IMR-90 (cell line): ENCODE measurements at regions not wholly inside any gene's neighbourhood (a gene's known extent, or its start where the extent isn't known, plus 50 kb on each side); places are given as distances from the start of the nearest gene placed in this dataset.

Experiments
- ATAC-seq: fragments of 200-7000 bp; cut with Tn5 transposase; 2 replicates; pipeline ENCODE4 v1.9.1; 2020; ENCODE audit warnings: low read depth, mild to moderate bottlenecking, moderate library complexity
- BruUV-seq: library from RNA; stranded (reverse); fragments of 400-500 nt; replicated peaks from 2 replicates; lab custom pipeline; 2021; lab: Mats Ljungman, UMichigan
- CTCF ChIA-PET: fragments of 300-600 bp; formaldehyde crosslinking; extraction: SDS; loops from one replicate; lab custom pipeline; 2021; ENCODE audit warnings: antibody characterized with exemption; lab: Yijun Ruan, JAX
- POLR2A ChIA-PET: fragments of 300-600 bp; sonication (Branson Sonifier 250); formaldehyde crosslinking; loops from one replicate; lab custom pipeline; 2022; ENCODE audit warnings: antibody characterized with exemption; ENCODE audit not compliant: unreplicated experiment; lab: Charles Lee
- DNase-seq: peaks from one replicate; pipeline ENCODE4 v3.0.0; 2013
- H2AFZ ChIP-seq: replicated peaks from 2 replicates; pipeline ENCODE3; 2013; ENCODE audit warnings: low read length, mild to moderate bottlenecking; ENCODE audit not compliant: poor library complexity
- H2AK5ac ChIP-seq: 2 replicates; pipeline ENCODE4 v1.6.1; 2013; ENCODE audit warnings: low read depth, low read length, inconsistent platforms
- H2AK9ac ChIP-seq: replicated peaks from 2 replicates; pipeline ENCODE3; 2013; ENCODE audit warnings: mild to moderate bottlenecking, low read depth, low read length, moderate library complexity; ENCODE audit not compliant: poor library complexity
- H2BK120ac ChIP-seq: 2 replicates; pipeline ENCODE4 v1.6.1; 2013; ENCODE audit warnings: low read depth, low read length, inconsistent platforms
- H2BK15ac ChIP-seq: 3 replicates; pipeline ENCODE4 v1.6.1; 2013; ENCODE audit warnings: low read depth, low read length, inconsistent platforms
- H2BK20ac ChIP-seq: 2 replicates; pipeline ENCODE4 v1.6.1; 2013; ENCODE audit warnings: low read depth, mild to moderate bottlenecking, inconsistent platforms, low read length, moderate library complexity
- H2BK5ac ChIP-seq: 2 replicates; pipeline ENCODE4 v1.6.1; 2013; ENCODE audit warnings: mild to moderate bottlenecking, low read depth, low read length, inconsistent platforms; ENCODE audit not compliant: poor library complexity, severe bottlenecking
- H3K14ac ChIP-seq: replicated peaks from 2 replicates; pipeline ENCODE4 v1.6.1; 2013; ENCODE audit warnings: low read depth, low read length, inconsistent platforms
- H3K18ac ChIP-seq: 2 replicates; pipeline ENCODE4 v1.6.1; 2013; ENCODE audit warnings: low read depth, low read length, control low read depth
- H3K23ac ChIP-seq: 2 replicates; pipeline ENCODE4 v1.6.1; 2013; ENCODE audit warnings: low read depth, low read length, inconsistent platforms
- H3K27ac ChIP-seq: 2 replicates; pipeline ENCODE4 v1.5.1; 2013; ENCODE audit warnings: mild to moderate bottlenecking, control low read depth, low read length; ENCODE audit not compliant: insufficient read depth
- H3K27me3 ChIP-seq: 2 replicates; pipeline ENCODE4 v1.6.1; 2013; ENCODE audit warnings: low read length; ENCODE audit not compliant: control insufficient read depth, insufficient read depth
- H3K36me3 ChIP-seq: 2 replicates; pipeline ENCODE4 v1.6.1; 2013; ENCODE audit warnings: low read length, mixed read lengths; ENCODE audit not compliant: control insufficient read depth, insufficient read depth
- H3K4ac ChIP-seq: 2 replicates; pipeline ENCODE4 v1.6.1; 2013; ENCODE audit warnings: low read depth, low read length, inconsistent platforms
- H3K4me1 ChIP-seq: 2 replicates; pipeline ENCODE4 v1.6.1; 2013; ENCODE audit warnings: low read length, mixed read lengths; ENCODE audit not compliant: control insufficient read depth, insufficient read depth
- H3K4me2 ChIP-seq: 2 replicates; pipeline ENCODE4 v1.6.1; 2013; ENCODE audit warnings: low read depth, mild to moderate bottlenecking, control low read depth, low read length, moderate library complexity
- H3K4me3 ChIP-seq: 2 replicates; pipeline ENCODE4 v1.5.1; 2013; ENCODE audit warnings: low read depth, mild to moderate bottlenecking, control low read depth, low read length, moderate library complexity; ENCODE audit not compliant: insufficient read depth
- H3K56ac ChIP-seq: 2 replicates; pipeline ENCODE4 v1.6.1; 2013; ENCODE audit warnings: low read length, inconsistent platforms; ENCODE audit not compliant: insufficient read depth; ENCODE audit errors: extremely low read depth
- H3K79me1 ChIP-seq, 2 experiments: 2 replicates each; pipeline ENCODE4 v1.6.1; 2013; ENCODE audit warnings: low read length in 2 of 2, inconsistent platforms in 1 of 2, low read depth in 1 of 2
- H3K9ac ChIP-seq: 2 replicates; pipeline ENCODE4 v1.6.1; 2013; ENCODE audit warnings: low read depth, low read length, control low read depth
- H3K9me1 ChIP-seq: 2 replicates; pipeline ENCODE4 v1.6.1; 2013; ENCODE audit warnings: low read length, inconsistent platforms; ENCODE audit not compliant: insufficient read depth
- H3K9me3 ChIP-seq: 2 replicates; pipeline ENCODE4 v1.6.1; 2013; ENCODE audit warnings: low read length; ENCODE audit not compliant: control insufficient read depth, insufficient read depth
- H4K20me1 ChIP-seq: 2 replicates; pipeline ENCODE4 v1.6.1; 2013; ENCODE audit warnings: low read length, inconsistent platforms; ENCODE audit not compliant: insufficient read depth
- H4K5ac ChIP-seq: 2 replicates; pipeline ENCODE4 v1.6.1; 2013; ENCODE audit warnings: mild to moderate bottlenecking, low read depth, low read length, control low read depth
- H4K8ac ChIP-seq, 2 experiments: 2 replicates each; pipeline ENCODE4 v1.6.1; 2013; ENCODE audit warnings: low read depth in 2 of 2, low read length in 2 of 2, control low read depth in 1 of 2, inconsistent platforms in 1 of 2
- H4K91ac ChIP-seq: 2 replicates; pipeline ENCODE4 v1.6.1; 2013; ENCODE audit warnings: low read depth, low read length, inconsistent platforms; ENCODE audit not compliant: insufficient read depth
- BHLHE40 ChIP-seq: fragments of 150-350 bp; IDR thresholded peaks from 2 replicates; pipeline ENCODE4 v1.6.1; 2016; ENCODE audit warnings: mild to moderate bottlenecking, low read depth, low read length
- CEBPB ChIP-seq: IDR thresholded peaks from 2 replicates; pipeline ENCODE4 v1.6.1; 2012; ENCODE audit warnings: low read depth, low read length, improper control_type of control experiment
- CHD1 ChIP-seq: IDR thresholded peaks from 2 replicates; pipeline ENCODE4 v1.6.1; 2012; ENCODE audit warnings: low read depth, low read length, improper control_type of control experiment
- CTCF ChIP-seq: conservative IDR thresholded peaks from 2 replicates; pipeline ENCODE4 v1.5.1; 2012; ENCODE audit warnings: mild to moderate bottlenecking, low read depth, low read length, improper control_type of control experiment
- ELK1 ChIP-seq: fragments of 150-350 bp; IDR thresholded peaks from 2 replicates; pipeline ENCODE4 v1.6.1; 2016; ENCODE audit warnings: low read depth, mild to moderate bottlenecking, low read length, moderate library complexity, borderline replicate concordance
- FOS ChIP-seq: fragments of 150-350 bp; IDR thresholded peaks from 2 replicates; pipeline ENCODE4 v1.6.1; 2016; ENCODE audit warnings: low read depth, low read length
- MAFK ChIP-seq: IDR thresholded peaks from 2 replicates; pipeline ENCODE4 v1.6.1; 2012; ENCODE audit warnings: low read depth, low read length, improper control_type of control experiment
- MAZ ChIP-seq: IDR thresholded peaks from 2 replicates; pipeline ENCODE4 v1.6.1; 2012; ENCODE audit warnings: low read depth, mild to moderate bottlenecking, low read length, improper control_type of control experiment, moderate library complexity, borderline replicate concordance
- MXI1 ChIP-seq: IDR thresholded peaks from 2 replicates; pipeline ENCODE4 v1.6.1; 2012; ENCODE audit warnings: low read depth, mild to moderate bottlenecking, low read length, moderate library complexity, borderline replicate concordance
- POLR2A ChIP-seq: IDR thresholded peaks from 2 replicates; pipeline ENCODE4 v1.6.1; 2012; ENCODE audit warnings: mild to moderate bottlenecking, low read depth, low read length
- RAD21 ChIP-seq: IDR thresholded peaks from 2 replicates; pipeline ENCODE4 v1.6.1; 2012; ENCODE audit warnings: low read length, improper control_type of control experiment
- RCOR1 ChIP-seq: IDR thresholded peaks from 2 replicates; pipeline ENCODE4 v1.6.1; 2012; ENCODE audit warnings: mild to moderate bottlenecking, low read length, improper control_type of control experiment; ENCODE audit not compliant: insufficient replicate concordance
- RFX5 ChIP-seq: IDR thresholded peaks from 2 replicates; pipeline ENCODE4 v1.8.0; 2012; ENCODE audit warnings: low read depth, mild to moderate bottlenecking, low read length, moderate library complexity
- SMC3 ChIP-seq: fragments of 150-350 bp; IDR thresholded peaks from 2 replicates; pipeline ENCODE4 v1.6.1; 2016; ENCODE audit warnings: low read depth, mild to moderate bottlenecking, antibody characterized with exemption, low read length, moderate library complexity
- USF2 ChIP-seq: fragments of 150-350 bp; IDR thresholded peaks from 2 replicates; pipeline ENCODE4 v1.6.1; 2017; ENCODE audit warnings: mild to moderate bottlenecking, antibody characterized with exemption, low read length, low read depth
- WGBS, 2 experiments: methylation state at CpG; one replicate each; pipeline versions ENCODE4 v1.1.5 to v1.1.7; 2013; ENCODE audit warnings: missing lambda C conversion rate in 2 of 2; ENCODE audit not compliant: insufficient read length in 1 of 2; ENCODE audit errors: extremely low coverage in 2 of 2; 5-methylcytosine and 5-hydroxymethylcytosine counted together
- dilution Hi-C: fragments of 300-500 bp; cut with HindIII; formaldehyde crosslinking; loops from one replicate; pipeline ENCODE4 v1.14.3; 2018; ENCODE audit warnings: low sequenced_read_pairs; ENCODE audit not compliant: unreplicated experiment
- in situ Hi-C: fragments of 300-500 bp; cut with MboI; formaldehyde crosslinking; loops from 3 replicates; pipeline ENCODE4 v1.14.3; 2019; ENCODE audit warnings: low sequenced_read_pairs, inconsistent platforms, mixed read lengths
- intact Hi-C: fragments of 100-400 bp; cut with micrococcal nuclease; formaldehyde crosslinking; loops from 2 replicates; pipeline ENCODE4 v1.10.0; 2022

GRCh38 chr4:114193624-114194399 lies 214.4 kb upstream of the ARSJ start:
- Histone ChIP-seq H2AK9ac (no peak overlapping the region), H2BK15ac (no peak overlapping the region), H3K27ac (no peak overlapping the region), H2AK5ac (no peak overlapping the region), H4K91ac (no peak overlapping the region), H3K56ac (no peak overlapping the region), H3K79me1 (no peaks in the 10 kb centered on the region), H3K9me3 (no peaks in the 10 kb centered on the region), H4K5ac (no peak overlapping the region), H3K23ac (no peak overlapping the region), H3K9me1 (no peaks in the 10 kb centered on the region), H2AFZ (no peak overlapping the region), H3K14ac (no peak overlapping the region), H2BK120ac (no peak overlapping the region), H3K4me2 (0 out of 2 replicates have a peak overlapping the region, but pooled peaks have one; percentile 22), H4K20me1 (no peaks in the 10 kb centered on the region), H3K9ac (no peak overlapping the region), H3K4me1 (no peaks in the 10 kb centered on the region), H3K18ac (peak overlapping the region; percentile 50), H3K4ac (no peak overlapping the region), H2BK20ac (peak overlapping the region; percentile 37; the same call in 1 of the 2 replicates), H4K8ac (no peak overlapping the region), H3K36me3 (no peaks in the 10 kb centered on the region), H3K4me3 (no peak overlapping the region), H2BK5ac (peak overlapping the region; percentile 60), H3K27me3 (no peaks in the 10 kb centered on the region)
- ATAC-seq, result peak; percentile 60
- no peak for TF ChIP-seq FOS
- no peak for TF ChIP-seq CTCF
- no peak for TF ChIP-seq BHLHE40
- no peak for TF ChIP-seq CHD1
- no peak for TF ChIP-seq RCOR1
- no peak for TF ChIP-seq CEBPB
- TF ChIP-seq ELK1, result no peak
- no peak for TF ChIP-seq MAFK
- TF ChIP-seq MAZ, result no peak
- TF ChIP-seq POLR2A, result no peak
- TF ChIP-seq USF2, result no peak
- TF ChIP-seq RAD21, result no peak
- TF ChIP-seq RFX5, result no peak
- TF ChIP-seq SMC3, result no peak
- TF ChIP-seq MXI1, result no peak
- in situ Hi-C loops (no loop called here), dilution Hi-C loops (no loop called here), intact Hi-C loops (loop anchor here (5.0 kb wide), 1 partner anchor 173 kb away; no protein-coding TSS in a partner anchor)
- peak; percentile 29 for DNase-seq
- no TSS peak for BruUV-seq
- CTCF ChIA-PET, result no interaction called here
- WGBS, 2 experiments, result no CpG with 5 or more reads among the region's 5 CpGs
- POLR2A ChIA-PET, result no interaction called here
